ENCODE measurements at regions not wholly inside any gene's neighbourhood (a gene's known extent, or its start where the extent isn't known, plus 50 kb on each side); places are given as distances from the start of the nearest gene placed in this dataset.
A peak's percentile ranks its signal among the peaks of the same experiment; 100 is the strongest.

DNA sequence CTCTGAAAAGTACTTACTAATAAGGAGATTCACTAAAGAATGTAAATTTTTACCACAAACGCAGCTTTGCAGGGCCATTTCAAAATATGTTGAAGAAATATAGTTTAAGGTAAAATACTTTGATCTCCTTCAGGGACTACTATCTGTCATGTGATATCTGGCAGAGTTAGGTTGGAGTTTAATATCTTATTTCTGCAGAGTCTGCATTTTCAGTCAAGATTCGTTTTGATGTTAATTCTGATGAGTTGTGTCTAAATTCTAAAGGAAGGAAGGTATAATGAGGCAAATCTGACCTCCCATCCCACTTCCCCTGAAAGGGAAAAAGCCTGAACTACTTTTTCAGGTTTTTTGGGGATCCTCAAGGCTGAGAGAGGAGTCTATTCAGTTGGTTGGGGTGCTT is 123.9 kb upstream of the TECRL start (continued):
- TF ChIP-seq, protein P1, sequence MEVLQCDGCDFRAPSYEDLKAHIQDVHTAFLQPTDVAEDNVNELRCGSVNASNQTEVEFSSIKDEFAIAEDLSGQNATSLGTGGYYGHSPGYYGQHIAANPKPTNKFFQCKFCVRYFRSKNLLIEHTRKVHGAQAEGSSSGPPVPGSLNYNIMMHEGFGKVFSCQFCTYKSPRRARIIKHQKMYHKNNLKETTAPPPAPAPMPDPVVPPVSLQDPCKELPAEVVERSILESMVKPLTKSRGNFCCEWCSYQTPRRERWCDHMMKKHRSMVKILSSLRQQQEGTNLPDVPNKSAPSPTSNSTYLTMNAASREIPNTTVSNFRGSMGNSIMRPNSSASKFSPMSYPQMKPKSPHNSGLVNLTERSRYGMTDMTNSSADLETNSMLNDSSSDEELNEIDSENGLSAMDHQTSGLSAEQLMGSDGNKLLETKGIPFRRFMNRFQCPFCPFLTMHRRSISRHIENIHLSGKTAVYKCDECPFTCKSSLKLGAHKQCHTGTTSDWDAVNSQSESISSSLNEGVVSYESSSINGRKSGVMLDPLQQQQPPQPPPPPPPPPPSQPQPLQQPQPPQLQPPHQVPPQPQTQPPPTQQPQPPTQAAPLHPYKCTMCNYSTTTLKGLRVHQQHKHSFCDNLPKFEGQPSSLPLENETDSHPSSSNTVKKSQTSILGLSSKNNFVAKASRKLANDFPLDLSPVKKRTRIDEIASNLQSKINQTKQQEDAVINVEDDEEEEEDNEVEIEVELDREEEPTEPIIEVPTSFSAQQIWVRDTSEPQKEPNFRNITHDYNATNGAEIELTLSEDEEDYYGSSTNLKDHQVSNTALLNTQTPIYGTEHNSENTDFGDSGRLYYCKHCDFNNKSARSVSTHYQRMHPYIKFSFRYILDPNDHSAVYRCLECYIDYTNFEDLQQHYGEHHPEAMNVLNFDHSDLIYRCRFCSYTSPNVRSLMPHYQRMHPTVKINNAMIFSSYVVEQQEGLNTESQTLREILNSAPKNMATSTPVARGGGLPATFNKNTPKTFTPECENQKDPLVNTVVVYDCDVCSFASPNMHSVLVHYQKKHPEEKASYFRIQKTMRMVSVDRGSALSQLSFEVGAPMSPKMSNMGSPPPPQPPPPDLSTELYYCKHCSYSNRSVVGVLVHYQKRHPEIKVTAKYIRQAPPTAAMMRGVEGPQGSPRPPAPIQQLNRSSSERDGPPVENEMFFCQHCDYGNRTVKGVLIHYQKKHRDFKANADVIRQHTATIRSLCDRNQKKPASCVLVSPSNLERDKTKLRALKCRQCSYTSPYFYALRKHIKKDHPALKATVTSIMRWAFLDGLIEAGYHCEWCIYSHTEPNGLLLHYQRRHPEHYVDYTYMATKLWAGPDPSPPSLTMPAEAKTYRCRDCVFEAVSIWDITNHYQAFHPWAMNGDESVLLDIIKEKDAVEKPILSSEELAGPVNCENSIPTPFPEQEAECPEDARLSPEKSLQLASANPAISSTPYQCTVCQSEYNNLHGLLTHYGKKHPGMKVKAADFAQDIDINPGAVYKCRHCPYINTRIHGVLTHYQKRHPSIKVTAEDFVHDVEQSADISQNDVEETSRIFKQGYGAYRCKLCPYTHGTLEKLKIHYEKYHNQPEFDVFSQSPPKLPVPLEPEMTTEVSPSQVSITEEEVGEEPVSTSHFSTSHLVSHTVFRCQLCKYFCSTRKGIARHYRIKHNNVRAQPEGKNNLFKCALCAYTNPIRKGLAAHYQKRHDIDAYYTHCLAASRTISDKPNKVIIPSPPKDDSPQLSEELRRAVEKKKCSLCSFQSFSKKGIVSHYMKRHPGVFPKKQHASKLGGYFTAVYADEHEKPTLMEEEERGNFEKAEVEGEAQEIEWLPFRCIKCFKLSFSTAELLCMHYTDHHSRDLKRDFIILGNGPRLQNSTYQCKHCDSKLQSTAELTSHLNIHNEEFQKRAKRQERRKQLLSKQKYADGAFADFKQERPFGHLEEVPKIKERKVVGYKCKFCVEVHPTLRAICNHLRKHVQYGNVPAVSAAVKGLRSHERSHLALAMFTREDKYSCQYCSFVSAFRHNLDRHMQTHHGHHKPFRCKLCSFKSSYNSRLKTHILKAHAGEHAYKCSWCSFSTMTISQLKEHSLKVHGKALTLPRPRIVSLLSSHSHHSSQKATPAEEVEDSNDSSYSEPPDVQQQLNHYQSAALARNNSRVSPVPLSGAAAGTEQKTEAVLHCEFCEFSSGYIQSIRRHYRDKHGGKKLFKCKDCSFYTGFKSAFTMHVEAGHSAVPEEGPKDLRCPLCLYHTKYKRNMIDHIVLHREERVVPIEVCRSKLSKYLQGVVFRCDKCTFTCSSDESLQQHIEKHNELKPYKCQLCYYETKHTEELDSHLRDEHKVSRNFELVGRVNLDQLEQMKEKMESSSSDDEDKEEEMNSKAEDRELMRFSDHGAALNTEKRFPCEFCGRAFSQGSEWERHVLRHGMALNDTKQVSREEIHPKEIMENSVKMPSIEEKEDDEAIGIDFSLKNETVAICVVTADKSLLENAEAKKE (CRISPR knock-in tag; IDR thresholded peaks at IDR 0.05): no peak
- TF ChIP-seq CREB1 (CRISPR knock-in tag; IDR thresholded peaks at IDR 0.05; ENCODE audit: low read depth) (no peak), ZNF331 (CRISPR knock-in tag; IDR thresholded peaks at IDR 0.05; ENCODE audit: low read depth) (no peak)

DNA sequence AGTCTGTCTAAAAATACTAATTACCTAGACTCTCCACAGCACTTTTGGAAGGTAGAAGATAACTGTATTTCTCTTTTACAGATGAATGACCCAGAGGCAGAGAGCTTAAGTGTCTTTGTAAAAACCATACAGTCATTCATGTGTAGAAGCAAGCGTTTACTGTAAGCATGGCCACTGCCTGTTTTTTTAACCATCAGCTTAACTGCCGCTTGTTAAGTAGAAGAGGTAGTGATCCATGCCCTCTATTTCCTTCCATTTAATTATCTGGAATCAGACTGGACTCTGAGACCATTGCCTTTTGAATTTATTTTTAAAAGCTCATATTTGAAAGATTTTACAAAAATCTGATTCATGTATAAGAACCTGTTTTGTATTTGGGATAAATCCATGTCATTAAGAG is 111.2 kb upstream of the TECRL start:
- Histone ChIP-seq H4K20me1 (replicated peaks; ENCODE audit: insufficient read depth) (no peaks in the 10 kb centered on the region), H3K4me1 (ENCODE audit: insufficient read depth) (no peaks in the 10 kb centered on the region), H3K36me3 (ENCODE audit: insufficient read depth) (no peaks in the 10 kb centered on the region), H3K9me2 (ENCODE audit: insufficient read depth) (no peaks in the 10 kb centered on the region), H3K79me2 (replicated peaks; ENCODE audit: insufficient read depth) (no peaks in the 10 kb centered on the region), H3F3A (replicated peaks; ENCODE audit: low read depth) (no peaks in the 10 kb centered on the region), H3K4me2 (no peak overlapping the region), H3K27ac (ENCODE audit: low read depth) (no peak overlapping the region), H3K27me3 (ENCODE audit: insufficient read depth) (no peaks in the 10 kb centered on the region), H3K4me3 (no peak overlapping the region), H2AFZ (no peak overlapping the region)
- peaks cover 4% of the 10 kb centered on the region; the same call in 2 of the 3 replicates for H3K4me1 Mint-ChIP-seq
- H3K27ac Mint-ChIP-seq: no peak overlapping the region; the same call in 1 of the 2 replicates
- no peaks in the 10 kb centered on the region; the same call in 2 of the 3 replicates for H3K9me3 Mint-ChIP-seq
- H3K4me3 Mint-ChIP-seq: no peak overlapping the region
- DNase-seq (ENCODE audit: low spot score): peak; percentile 9
- H3K36me3 Mint-ChIP-seq (ENCODE audit: low read depth): no peaks in the 10 kb centered on the region
- peak; percentile 45 for ATAC-seq
- H3K27me3 Mint-ChIP-seq (ENCODE audit: insufficient read depth, low read depth, poor library complexity): no peaks in the 10 kb centered on the region
- TF ChIP-seq ZNF114 (CRISPR knock-in tag; IDR thresholded peaks at IDR 0.05) (no peak), CREB1 (CRISPR knock-in tag; IDR thresholded peaks at IDR 0.05; ENCODE audit: low read depth) (no peak), ZNF331 (CRISPR knock-in tag; IDR thresholded peaks at IDR 0.05; ENCODE audit: low read depth) (no peak), STAT1 (IDR thresholded peaks at IDR 0.05; ENCODE audit: unreplicated experiment) (no peak), POLR2AphosphoS5 (IDR thresholded peaks at IDR 0.05; ENCODE audit: low read depth) (no peak), JUNB (IDR thresholded peaks at IDR 0.05; ENCODE audit: unreplicated experiment) (no peak), NANOG (IDR thresholded peaks at IDR 0.05; ENCODE audit: borderline replicate concordance) (no peak)
- TF ChIP-seq, protein P2, sequence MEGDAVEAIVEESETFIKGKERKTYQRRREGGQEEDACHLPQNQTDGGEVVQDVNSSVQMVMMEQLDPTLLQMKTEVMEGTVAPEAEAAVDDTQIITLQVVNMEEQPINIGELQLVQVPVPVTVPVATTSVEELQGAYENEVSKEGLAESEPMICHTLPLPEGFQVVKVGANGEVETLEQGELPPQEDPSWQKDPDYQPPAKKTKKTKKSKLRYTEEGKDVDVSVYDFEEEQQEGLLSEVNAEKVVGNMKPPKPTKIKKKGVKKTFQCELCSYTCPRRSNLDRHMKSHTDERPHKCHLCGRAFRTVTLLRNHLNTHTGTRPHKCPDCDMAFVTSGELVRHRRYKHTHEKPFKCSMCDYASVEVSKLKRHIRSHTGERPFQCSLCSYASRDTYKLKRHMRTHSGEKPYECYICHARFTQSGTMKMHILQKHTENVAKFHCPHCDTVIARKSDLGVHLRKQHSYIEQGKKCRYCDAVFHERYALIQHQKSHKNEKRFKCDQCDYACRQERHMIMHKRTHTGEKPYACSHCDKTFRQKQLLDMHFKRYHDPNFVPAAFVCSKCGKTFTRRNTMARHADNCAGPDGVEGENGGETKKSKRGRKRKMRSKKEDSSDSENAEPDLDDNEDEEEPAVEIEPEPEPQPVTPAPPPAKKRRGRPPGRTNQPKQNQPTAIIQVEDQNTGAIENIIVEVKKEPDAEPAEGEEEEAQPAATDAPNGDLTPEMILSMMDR (conservative IDR thresholded peaks at IDR 0.05; ENCODE audit: low read depth in 2 of 2): no peak

Data from GM23338 (cell line).